Renal cortical epithelial cell (primary cell): ENCODE measurements at regions not wholly inside any gene's neighbourhood (a gene's known extent, or its start where the extent isn't known, plus 50 kb on each side); places are given as distances from the start of the nearest gene placed in this dataset.

ENCODE experiments used
- DNase-seq: peaks from one replicate; pipeline ENCODE4 v3.0.0-alpha.2; 2011; ENCODE audit warnings: low read depth

DNA sequence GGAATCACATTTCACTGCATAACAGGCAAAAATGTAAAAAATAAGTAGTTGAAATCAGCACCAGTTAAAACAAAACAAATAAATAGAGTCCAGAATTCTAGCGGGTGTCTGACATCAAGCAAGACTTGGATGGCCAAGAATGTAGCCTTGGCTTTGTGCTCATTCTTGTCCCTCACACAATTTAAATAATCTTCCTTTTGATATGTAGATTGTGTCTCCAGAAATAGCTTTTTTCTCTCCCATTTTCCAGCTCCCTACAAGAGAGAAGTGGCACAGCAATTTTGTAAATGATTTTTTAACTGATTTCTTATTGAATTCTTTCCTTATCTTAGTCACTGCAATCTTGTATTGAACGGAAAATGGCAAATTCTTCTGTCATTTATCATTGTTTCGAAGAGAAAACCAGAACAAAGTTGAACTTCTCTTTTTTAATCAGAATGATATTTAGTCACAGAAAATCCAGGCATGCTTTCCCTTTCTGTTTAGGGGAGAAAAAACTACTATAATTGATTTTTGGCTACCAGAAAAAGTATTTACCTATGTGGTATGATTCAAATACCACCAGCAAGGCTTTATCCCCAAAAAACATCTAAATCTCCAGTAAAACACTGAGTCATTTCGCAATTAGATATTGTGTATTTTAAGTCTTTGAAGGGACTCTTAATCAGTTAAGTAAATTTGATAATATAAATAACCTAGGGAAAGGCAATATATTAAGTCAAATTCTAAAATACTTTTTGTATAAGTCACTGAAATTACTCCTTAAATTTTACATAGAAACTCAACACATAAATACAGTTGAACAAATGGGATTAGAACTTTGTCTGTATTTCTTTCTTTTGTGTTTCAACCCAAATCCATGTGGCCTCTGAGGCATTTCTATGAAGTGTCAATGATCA lies 481.7 kb downstream of the GBE1 start:
- no peak for DNase-seq

GRCh38 chr3:81277853-81278252 lies 483.6 kb downstream of the GBE1 start:
- peak; percentile 54 for DNase-seq

- no peak for DNase-seq
Observed at GRCh38 chr3:81274671-81275070, 486.8 kb downstream of the GBE1 start.

DNA sequence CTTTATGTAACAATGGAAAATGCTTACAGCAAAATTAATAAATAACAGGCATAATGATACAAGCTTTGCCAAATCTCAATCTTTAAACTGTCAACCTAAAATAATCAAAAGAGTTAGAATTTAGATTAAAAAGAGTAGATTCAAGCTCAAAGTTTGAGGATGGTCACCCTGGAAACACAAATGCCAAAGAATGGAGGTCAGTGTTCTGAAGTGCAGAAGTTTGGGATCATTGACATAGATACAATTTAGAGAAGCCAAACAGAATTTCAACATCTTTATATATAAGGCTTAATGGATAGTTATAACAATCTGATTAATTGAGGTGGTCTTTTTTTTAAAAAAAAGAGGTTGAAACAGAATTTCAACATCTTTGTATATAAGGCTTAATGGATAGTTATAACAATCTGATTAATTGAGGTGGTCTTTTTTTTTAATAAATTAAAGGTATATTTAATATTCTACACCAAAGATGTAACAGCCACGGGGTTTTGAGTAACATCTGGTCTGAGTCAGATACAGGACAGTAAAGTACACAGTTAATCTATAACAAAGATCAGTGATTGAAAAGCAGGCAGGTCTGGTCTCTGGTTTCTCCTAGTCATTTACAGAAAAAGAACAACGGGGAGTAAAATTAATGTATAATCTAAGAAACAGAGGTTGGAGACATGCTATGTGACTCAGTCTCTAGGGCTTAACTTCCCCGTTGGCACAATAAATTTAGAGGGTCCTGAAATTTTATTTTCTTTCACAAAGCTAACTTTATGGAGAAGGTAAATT lies 490.7 kb downstream of the GBE1 start:
- peak; percentile 92 for DNase-seq

- DNase-seq: peak; percentile 36
Observed at GRCh38 chr3:81268526-81268925, 492.9 kb downstream of the GBE1 start.

- DNase-seq: no peak
Observed at GRCh38 chr3:81261996-81262395, 499.4 kb downstream of the GBE1 start.

- DNase-seq: no peak
Observed at GRCh38 chr3:81255463-81255862, 506.0 kb downstream of the GBE1 start.

- no peak for DNase-seq
Observed at GRCh38 chr3:81251096-81251495, 510.3 kb downstream of the GBE1 start.

DNA sequence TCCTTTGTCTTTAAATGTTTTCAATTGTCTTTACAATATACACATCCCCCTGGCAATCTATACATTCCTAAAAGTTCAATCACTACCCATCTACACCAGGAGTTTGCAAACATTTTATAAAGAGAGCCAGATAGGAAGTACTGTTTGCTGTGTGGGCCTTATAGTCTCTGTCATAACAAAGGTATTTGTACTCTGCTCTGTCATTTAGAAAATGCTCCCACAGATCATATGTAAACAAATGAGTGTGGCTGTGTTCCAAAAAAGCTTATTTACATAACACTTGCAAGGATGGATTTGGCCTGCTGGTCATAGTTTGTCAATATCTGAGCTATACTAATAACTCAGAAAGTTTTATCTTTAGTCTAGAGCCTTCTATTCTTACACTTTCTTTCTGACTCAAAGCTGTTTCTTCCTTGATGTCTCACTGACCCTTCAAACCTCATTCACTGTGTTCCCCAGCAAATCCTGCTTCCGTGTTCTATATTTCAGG lies 511.9 kb downstream of the GBE1 start:
- DNase-seq: peak; percentile 83

DNA sequence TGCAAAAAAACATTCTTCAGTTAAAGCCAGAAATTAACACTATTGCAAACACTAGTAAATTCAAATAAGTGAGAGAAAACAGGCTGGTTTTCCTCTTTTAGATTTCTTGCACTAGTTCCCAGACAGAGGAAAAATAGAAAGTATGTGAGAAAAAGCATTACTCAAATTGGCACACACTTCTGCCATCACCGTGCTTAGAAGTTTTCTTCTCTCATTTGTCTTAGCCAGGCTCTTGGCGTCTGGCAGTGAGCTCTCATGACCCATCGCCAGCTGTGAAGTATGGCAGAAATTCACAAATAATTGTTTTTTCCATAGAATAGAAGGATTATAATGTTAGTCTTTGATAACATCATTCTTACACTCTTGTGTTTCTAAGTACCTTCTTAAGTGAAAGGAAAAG lies 515.9 kb downstream of the GBE1 start:
- DNase-seq: no peak

DNA sequence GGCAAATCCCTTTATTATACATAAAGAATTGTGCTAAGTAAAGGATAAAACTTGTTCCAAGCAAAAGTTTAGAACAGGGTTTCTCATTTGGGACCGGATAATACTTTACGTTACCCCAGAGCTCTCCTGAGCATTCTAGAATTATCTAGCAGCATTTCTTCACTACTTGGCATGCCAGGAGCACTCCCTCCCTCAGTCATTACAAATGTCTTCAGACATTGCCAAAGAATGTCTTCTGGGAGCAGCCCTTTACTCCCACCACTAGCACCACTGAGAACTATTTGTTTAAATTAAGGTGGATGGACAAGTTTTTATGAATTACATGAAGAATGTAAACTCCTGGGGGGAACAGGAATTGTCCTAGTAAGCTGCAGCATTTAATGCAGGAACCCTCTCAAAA lies 516.4 kb downstream of the GBE1 start:
- DNase-seq: no peak

- no peak for DNase-seq
Observed at GRCh38 chr3:81244231-81244630, 517.2 kb downstream of the GBE1 start.

GRCh38 chr3:81242871-81243270 lies 518.6 kb downstream of the GBE1 start:
- DNase-seq: peak; percentile 13

GRCh38 chr3:81237181-81237580 lies 524.3 kb downstream of the GBE1 start:
- no peak for DNase-seq

- peak; percentile 60 for DNase-seq
Observed at GRCh38 chr3:81218023-81218422, 543.4 kb downstream of the GBE1 start.

GRCh38 chr3:81217101-81217500 lies 544.3 kb downstream of the GBE1 start:
- DNase-seq: no peak

- DNase-seq: no peak
Observed at GRCh38 chr3:81216192-81216591, 545.3 kb downstream of the GBE1 start.

DNA sequence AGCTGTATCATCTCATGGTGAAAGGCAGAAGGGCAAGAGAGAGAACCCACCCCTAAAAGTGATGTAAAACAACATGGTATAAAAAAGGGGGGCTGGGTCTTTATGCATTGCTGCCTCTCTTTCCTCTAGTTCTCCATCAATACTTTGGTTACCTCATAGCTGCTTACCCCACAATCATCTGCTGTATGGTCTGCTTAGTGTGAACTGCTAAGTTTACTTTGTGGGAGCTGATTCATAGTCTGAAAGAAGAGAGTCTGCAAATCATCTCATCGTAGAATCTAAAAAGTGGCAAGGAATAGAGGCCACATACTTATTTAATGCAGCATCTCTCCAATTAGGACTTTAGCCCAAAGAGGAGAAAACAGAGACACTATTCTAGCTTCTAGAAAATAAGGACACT lies 546.8 kb downstream of the GBE1 start:
- peak; percentile 22 for DNase-seq

DNA sequence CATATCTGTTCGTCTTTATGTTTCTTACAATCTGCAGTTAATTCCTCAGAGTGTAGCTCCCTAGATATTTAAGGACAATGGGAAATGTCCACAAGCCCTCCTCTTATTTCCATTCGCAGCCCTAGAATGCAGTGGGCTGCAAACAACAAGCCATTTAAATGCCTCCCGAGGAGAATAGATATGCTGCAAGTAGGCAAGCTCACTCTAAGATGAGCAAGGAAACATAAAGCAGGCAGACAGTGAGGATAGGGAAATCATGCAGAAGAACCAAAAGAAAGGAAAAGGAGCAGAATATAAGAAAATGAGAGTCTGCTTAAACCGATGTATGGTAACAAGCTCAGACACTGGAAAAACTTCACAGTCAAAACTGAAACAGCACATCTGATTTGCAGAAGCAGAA lies 561.9 kb downstream of the GBE1 start:
- no peak for DNase-seq

DNA sequence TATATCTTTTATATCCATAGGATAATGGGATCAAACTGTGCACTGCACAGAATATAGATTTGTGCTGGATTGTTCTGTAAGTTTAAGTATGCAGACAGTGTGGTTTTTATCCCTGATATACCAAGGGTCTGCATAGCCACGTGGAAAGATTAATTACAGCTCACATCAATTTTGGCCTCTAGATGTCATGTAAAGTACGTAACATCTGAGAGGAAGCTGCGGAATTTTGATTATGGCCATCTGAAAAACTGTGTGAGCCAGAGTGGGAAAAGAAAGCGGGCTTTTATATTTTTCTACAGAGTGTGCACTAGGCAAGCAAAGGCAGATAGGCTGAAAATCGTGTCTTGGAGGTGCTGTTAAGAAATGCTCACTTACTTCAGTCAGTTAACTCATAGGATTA lies 562.7 kb downstream of the GBE1 start:
- DNase-seq: no peak

DNA sequence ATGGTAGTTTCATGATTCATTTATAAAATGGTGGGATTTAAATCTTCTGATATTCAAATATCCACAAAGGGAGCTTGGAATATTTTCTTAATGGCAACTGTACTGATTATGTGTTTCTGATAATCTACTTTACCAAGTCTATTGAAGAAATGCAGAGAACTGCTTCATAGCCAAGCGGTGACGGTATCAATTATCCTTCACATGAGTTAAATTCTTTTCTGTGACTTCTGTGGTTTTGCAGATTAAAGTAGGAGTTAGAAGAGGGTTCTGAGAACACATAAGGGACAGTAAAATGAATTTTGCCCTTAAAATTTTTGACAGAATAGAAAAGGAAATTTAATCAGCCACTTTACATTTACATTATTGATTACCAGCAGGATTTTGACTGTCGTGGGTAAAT lies 563.2 kb downstream of the GBE1 start:
- DNase-seq: no peak

- no peak for DNase-seq
Observed at GRCh38 chr3:81197386-81197785, 564.1 kb downstream of the GBE1 start.

DNA sequence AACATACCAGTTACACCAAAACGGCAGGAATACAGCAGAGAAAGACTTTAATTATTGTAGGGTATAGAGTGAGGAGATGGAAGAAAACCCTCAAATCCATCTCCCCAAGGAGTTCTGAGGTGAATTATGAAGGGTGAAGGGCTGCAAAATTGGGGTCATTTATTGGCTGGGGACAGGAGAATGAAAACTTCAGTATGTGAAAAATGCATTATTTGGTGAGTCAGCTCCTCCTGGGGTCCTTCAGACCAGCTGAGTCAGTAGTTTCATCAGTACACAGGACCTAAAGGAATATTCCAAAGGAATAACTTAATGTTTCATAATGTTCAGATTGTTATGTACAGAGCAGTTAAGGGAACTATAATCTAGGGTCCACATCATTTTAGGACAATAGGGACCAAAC lies 566.0 kb downstream of the GBE1 start:
- DNase-seq: no peak
